GM19372 (cell line): ENCODE measurements at regions not wholly inside any gene's neighbourhood (a gene's known extent, or its start where the extent isn't known, plus 50 kb on each side); places are given as distances from the start of the nearest gene placed in this dataset.

Experiments
- ATAC-seq: cut with Tn5 transposase; IDR thresholded peaks from one replicate; pipeline ENCODE4 v1.9.1; 2021; ENCODE audit warnings: mild to moderate bottlenecking, low read depth, moderate library complexity; ENCODE audit not compliant: unreplicated experiment

GRCh38 chr15:47548231-47548630 lies 169.1 kb upstream of the SEMA6D start:
- no peak for ATAC-seq

GRCh38 chr15:47548986-47549385 lies 168.3 kb upstream of the SEMA6D start:
- ATAC-seq = no peak

- no peak for ATAC-seq
Measured at GRCh38 chr15:47551079-47551478, 166.2 kb upstream of the SEMA6D start.

GRCh38 chr15:47551546-47551945 lies 165.8 kb upstream of the SEMA6D start:
- ATAC-seq = no peak

DNA sequence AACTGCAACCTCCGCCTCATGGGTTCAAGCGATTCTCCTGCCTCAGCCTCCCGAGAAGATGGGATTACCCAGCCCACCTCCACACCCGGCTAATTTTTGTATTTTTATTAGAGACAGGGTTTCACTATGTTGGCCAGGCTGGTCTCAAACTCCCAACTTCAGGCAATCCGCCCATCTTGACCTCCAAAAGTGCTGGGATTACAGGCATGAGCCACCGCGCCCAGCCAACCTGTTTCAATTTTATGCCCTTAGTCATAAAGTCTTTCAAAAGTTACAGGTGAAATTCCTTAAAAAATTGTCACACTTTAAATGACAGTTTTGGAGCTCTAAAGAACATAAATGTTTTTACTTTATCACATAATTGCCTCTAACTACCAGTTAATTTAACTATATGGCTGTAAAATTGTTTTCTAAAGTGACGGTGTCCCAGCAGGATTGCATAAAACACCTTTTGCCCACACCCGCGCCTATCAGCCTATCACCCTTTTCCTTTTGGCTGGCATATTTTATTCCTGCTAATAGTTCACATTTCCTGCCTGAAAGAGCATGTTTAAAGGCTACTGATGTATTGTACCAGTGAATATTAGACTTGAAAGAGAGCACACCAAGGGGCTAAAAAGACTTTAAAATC lies 164.2 kb upstream of the SEMA6D start:
- ATAC-seq = no peak

- ATAC-seq = no peak
Measured at GRCh38 chr15:47553947-47554346, 163.4 kb upstream of the SEMA6D start.

DNA sequence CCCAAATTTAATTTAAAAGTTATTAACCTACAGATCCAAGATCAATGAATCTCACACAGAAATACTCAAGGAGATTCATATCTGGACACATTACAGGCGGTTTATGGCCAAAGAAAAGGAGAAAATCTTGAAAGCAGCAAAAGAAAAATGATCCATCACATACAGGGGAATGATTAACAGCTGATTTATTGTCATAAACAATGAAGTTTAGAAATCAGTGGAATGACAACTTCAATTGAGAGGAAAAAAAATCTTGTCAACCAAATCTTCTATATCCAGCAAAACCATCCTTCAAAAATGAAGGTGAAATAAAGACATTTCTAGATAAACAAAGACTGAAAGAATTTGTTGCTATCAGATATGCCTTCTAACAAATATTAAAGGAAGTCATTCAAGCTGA lies 156.2 kb upstream of the SEMA6D start:
- ATAC-seq = no peak

- no peak for ATAC-seq
Measured at GRCh38 chr15:47565949-47566348, 151.4 kb upstream of the SEMA6D start.

- no peak for ATAC-seq
Measured at GRCh38 chr15:47566610-47567009, 150.7 kb upstream of the SEMA6D start.

DNA sequence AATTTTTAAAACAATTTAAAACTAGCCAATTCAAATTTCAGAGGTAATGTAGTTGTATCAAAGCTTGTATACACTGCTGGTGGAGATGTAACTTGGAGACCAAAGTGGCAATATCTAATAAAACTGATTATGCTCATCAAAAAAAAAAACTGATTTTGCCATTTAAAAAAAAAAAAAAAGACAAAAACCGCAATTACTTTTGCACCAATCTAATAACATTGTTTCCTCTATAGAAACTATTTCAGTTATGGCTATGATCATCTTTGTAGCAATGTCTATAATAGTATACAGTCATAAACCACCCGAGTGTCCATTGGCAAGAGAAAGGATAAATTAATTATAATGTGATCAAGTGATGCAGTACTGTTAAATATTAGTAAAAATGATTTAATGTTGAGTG lies 149.3 kb upstream of the SEMA6D start:
- no peak for ATAC-seq

- ATAC-seq = no peak
Measured at GRCh38 chr15:47570044-47570443, 147.3 kb upstream of the SEMA6D start.

GRCh38 chr15:47570451-47570850 lies 146.9 kb upstream of the SEMA6D start:
- no peak for ATAC-seq

GRCh38 chr15:47570881-47571640 lies 146.2 kb upstream of the SEMA6D start:
- ATAC-seq = no peak

- no peak for ATAC-seq
Measured at GRCh38 chr15:47573673-47574072, 143.6 kb upstream of the SEMA6D start.

DNA sequence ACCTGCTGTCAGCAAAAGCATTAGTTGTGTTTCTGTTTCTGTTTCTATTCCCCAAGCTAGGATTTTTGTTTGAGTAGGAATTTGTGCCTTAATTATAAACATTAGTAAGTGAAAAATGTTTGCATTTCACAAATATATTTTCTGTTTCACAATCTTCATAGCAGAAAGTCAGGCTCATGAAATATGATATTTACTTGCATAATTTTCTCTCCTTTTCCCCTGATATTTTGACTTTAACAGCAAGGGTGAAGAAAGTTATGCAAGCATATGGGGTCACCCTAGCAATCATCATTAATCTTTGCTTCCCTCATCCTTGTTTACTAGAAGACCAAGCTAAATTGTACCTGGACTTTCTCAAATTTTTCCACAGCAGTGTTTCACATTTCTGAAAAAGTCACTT lies 140.3 kb upstream of the SEMA6D start:
- ATAC-seq = no peak

DNA sequence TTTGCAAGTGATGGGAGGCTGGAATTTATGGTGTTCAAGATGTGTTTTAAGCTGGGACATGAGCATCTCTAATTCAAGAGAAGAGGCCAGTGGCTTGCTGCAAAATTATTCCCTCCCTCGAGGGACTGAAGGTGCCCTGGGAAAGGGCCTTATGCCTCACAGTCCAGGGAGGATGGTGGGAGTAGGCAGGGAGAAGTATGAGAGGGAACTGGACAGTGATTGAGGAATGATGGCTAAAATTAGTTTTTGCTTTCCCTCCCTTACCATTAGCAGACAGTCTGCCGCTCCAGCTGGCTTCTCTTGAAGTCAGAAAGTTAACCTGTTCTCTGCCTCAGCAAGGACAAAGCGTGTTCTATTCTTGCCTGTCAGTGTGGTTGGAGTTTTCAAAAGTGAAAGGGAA lies 139.8 kb upstream of the SEMA6D start:
- ATAC-seq = no peak

- ATAC-seq = no peak
Measured at GRCh38 chr15:47582233-47582632, 135.1 kb upstream of the SEMA6D start.

- ATAC-seq = no peak
Measured at GRCh38 chr15:47584316-47584715, 133.0 kb upstream of the SEMA6D start.

DNA sequence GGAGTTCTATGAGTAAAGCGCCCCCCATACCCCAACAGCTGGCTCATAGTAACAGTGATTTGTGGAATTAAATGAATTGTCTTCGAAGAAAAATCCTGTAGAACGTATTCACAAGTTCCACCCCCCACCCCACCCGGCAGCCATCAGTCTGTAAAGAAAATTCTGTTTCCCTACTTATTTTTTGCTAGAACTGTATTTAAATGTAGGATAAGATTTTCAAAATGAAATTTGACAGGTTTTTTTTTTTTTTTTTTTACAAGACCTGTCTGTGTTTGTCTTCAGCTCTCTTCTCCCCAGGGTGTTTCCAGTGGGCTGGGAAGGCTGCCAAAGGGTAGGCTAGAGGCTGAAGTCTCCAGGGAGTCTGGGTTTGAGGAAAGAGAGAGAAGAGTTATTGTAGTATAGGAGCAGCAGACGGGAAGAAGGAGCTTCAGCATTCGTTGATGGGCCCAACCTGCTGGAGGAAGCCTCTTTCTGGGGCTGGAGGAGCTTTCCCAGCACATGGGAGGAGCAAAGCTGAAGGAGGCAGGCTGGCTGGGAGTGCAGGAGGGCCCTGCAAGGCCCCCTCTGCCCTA lies 130.6 kb upstream of the SEMA6D start:
- ATAC-seq = no peak

- ATAC-seq = no peak
Measured at GRCh38 chr15:47587940-47588802, 129.1 kb upstream of the SEMA6D start.

DNA sequence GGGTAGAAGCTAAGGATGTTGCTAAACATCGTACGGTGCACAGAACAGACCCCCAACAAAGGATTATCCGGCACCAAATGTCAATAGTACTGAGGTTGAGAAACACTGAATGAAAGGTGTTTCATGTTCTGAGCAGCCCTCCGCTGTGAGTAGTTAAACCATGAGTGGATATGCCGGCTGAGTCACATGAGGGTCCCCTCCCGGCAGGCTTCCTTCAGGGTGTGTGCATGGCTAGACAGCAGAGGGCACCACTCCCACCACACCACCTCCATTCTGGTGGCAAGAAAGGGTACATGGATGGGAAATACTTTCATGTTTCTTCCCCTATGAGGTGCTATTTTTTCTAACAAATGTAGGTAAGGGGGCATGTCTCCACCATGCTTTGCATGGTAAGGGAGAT lies 128.3 kb upstream of the SEMA6D start:
- no peak for ATAC-seq
